DMS114 treated with DMSO at 0.1 percent for 48 hours (cell line): ENCODE measurements at regions not wholly inside any gene's neighbourhood (a gene's known extent, or its start where the extent isn't known, plus 50 kb on each side); places are given as distances from the start of the nearest gene placed in this dataset.

Experiments used
- DNase-seq: peaks from one replicate; lab custom pipeline; 2025; ENCODE audit not compliant: unreplicated experiment; lab: John Stamatoyannopoulos, UW

- no peak for DNase-seq
These were observed 497.4 kb upstream of the ZFHX3 start for GRCh38 chr16:73545290-73545689.

GRCh38 chr16:73544826-73545225 is 496.9 kb upstream of the ZFHX3 start:
- no peak for DNase-seq

DNA sequence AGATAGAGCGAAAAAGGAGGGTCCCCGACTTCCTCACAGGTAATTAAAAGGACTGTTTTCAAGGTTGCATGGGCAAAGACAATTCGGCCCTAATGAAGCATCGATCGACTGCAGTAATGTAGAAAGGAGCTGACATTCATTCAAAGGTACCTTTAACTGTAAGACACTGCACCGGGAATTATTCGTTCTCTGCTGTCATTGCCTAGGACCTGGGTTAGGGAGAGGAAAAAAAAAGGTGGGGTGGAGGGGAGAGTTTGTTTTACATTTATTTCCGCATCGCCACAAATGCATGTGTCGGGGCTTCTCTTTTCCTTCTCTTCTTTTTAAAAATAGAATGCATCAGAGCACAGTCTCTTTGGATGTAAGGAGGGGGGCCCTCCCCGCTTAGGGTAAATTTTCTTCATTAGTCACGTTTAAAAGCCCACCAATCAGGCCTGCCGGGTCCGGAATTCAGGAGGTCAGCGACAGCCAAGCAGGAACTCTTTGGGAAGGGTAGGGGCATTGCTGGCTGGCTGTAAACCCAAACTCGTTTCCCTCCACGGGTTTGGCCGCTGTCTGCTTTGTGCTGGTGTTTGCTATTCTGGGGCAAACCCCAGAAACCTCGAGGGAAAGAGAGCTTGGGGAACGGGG is 496.2 kb upstream of the ZFHX3 start:
- DNase-seq, result no peak

GRCh38 chr16:73543331-73543969 is 495.5 kb upstream of the ZFHX3 start:
- DNase-seq, result no peak

DNA sequence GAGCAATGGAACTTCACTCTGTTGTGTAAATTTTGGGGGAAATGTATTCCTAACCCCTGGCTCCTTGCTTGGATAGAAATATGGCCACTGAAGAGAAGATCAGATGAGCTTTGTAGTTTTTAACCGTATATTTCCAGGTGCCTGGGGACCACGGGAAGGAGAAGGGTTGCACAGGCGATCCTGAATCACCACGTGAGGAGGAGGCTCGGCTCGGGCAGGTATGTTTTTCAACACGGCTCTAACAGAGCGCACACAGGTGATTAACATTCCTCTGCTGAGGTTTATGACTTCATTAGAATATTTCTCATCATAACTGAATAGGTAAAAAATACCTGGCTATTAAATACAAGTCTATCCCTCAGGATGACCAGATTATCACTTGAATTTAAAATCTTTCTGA is 495.0 kb upstream of the ZFHX3 start:
- no peak for DNase-seq

DNA sequence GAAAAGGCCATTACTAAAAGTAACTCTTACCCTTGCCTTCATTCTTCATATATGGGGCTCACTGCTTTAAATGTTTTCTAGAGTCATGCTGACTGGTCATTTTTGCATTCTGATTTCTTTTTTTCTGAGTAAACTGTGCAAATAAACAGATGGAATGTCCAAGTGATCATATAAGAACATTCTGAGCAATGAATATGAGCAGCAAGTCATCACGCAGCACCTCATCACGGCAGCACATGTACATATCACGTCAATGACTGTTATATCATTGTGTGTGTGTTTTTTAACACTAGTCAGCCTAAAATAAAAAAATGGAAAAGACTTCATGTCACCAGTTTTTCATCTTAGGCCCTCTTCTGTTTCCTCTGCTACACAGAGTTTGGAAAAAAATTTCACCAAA is 490.0 kb upstream of the ZFHX3 start:
- no peak for DNase-seq

- no peak for DNase-seq
These were observed 489.0 kb upstream of the ZFHX3 start for GRCh38 chr16:73536931-73537330.

DNA sequence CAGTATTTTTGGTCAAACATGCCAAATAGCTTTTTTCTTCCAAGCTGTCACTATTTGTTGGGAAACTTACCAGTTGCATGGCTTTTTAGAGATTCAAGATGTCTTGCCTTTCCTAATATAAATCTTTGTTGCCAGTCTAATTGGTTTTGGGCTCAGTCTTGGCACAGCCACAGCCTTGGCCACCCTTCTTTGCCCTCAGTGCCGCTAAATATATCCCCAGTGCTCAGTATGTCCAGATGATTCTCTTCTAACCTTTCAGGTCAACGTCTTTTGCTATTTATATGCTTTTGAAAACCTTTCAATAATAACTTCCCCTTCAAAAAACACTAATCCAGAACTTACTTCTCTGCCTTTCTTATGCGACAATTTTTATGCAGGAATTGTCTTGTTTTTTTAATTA is 483.1 kb upstream of the ZFHX3 start:
- no peak for DNase-seq

DNA sequence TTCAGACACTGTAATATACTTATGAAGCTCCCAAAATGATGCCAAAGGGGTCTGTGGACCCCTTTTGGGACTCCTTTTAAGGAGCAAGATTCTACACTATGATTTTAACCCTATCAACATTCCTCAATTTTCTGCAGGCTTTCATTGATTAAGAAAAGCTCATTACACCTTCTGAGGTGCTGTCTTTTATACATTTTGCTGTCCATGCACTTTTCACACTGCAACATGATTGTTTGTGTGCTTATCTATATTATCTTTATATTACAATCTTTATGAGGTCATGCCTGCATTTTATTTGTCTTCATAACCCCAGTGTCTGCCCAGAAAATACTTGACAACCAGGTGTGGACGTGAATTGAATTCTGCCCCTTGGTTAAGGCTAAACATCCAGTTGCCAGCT is 482.6 kb upstream of the ZFHX3 start:
- no peak for DNase-seq

- no peak for DNase-seq
These were observed 481.5 kb upstream of the ZFHX3 start for GRCh38 chr16:73529303-73530012.

GRCh38 chr16:73527187-73527586 is 479.3 kb upstream of the ZFHX3 start:
- no peak for DNase-seq

DNA sequence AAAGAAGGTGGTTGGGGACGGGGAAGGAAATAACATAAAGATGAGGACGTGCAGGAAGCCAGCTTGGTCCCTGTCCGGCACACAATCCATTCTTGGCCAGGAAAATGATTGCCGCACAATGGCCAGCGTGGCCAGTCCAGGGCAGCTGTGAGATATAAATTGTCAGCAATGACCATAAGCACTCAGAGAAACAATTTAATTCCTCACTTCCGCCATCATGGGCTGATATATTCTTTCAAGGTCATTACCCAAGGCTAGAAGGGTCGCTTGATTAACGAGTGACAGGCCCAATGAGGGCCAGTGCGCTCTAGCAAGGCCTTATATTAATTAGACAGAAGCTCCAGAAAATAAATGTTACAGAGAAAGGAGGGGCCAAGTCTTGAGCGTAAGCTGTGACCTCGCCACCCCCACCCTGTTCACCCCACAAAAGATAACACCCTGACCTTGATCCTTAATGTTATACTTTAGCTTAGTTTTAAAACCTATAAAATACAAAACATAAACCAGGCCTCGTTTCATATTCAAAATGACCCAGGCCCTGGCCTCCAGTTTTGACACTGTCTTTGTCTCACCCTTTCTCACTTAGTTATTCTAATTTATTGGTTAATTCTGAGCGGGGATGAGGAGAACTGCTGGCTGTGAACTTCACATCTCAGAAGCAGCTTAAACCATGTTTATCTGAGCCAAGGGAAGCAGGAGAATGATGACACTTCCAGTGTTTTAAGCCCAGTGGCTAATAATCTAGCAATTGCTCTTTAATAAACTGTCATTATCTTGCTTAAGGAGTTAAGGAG is 478.3 kb upstream of the ZFHX3 start:
- DNase-seq, result no peak

- DNase-seq, result no peak
These were observed 475.3 kb upstream of the ZFHX3 start for GRCh38 chr16:73523209-73523608.

- DNase-seq, result no peak
These were observed 473.6 kb upstream of the ZFHX3 start for GRCh38 chr16:73521499-73521898.

GRCh38 chr16:73515616-73516015 is 467.7 kb upstream of the ZFHX3 start:
- no peak for DNase-seq

DNA sequence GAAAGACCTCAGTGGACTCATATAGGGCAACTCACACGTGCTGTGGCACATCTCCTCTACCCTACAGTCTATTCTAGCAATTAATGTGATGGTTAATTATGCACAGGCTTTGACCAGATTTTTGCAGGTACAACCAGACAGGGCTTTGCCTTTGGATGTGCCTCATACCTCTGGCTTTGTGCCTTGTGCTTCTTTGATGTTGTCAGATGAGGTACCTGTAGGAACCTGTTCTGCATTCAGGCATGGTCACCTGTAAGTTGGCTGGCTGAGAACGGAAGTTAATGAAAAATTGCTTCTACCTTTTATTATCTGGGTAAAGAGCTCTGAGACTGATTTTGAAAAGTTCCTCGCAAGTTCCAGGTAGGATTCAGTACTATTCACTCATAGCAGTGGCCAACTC is 462.9 kb upstream of the ZFHX3 start:
- no peak for DNase-seq

- no peak for DNase-seq
These were observed 458.7 kb upstream of the ZFHX3 start for GRCh38 chr16:73506568-73507056.

DNA sequence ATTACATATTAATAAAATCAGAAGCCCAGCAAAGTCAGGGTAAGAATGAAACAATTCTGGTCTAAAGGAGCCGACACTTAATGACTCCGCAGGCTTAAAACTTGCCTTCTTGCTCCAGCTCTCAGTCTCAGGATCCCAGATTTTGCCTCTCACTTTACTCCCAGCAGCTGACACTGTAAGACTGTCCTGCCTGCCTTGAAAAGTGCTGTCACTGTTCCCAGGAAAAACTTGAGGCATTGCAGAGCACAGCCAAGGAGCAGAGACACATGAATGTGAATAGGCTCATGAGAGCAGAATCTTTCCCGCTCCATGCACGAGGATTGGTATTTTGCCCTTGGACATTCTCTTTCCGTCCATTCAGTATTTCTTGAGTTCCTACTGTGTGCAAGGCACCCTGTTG is 457.6 kb upstream of the ZFHX3 start:
- no peak for DNase-seq

DNA sequence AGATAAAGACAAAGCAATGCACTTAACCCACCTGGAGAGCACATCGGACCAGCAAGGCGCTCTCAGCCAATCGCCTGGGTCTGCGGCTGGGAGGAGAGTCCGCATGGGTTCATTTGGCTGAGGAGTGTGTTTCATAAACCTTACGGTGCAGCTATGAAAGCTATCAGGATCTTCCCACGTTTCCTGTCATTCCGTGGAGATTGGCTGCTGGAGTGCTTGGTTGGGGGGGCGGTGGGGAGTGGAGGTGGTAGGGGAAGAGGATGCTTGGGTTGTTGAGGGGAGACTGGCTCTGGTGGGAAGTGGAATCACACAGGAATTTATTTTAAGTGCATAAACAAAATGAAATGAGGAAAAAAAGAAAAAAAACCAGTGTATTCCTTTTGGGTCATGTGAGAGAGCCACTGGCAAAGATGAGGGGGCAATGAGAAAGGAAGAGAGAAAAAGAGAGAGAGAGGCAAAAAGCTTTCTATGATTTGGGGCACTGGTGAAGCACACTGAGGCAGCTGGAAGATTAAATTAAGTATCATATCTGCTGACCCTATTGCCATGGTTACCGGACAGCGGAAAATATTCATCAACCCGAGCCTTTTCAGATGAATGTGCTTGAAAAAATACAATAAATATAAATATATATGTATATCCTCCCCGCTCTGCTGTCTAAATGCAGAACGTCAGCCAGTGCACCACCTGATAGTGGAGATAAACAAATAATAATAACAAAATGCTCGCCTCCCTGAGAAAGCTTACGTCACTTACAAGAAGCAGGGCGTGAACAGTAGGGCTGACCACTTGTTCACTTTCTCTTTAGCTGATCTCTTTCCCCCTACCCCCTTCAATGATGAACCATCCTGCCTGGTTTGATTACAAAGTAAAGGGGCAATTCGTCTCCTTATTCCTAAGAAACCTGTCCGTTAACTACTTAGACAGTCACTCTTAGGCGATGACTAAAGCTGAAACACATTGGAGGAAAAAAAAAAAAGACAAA is 457.0 kb upstream of the ZFHX3 start:
- no peak for DNase-seq

DNA sequence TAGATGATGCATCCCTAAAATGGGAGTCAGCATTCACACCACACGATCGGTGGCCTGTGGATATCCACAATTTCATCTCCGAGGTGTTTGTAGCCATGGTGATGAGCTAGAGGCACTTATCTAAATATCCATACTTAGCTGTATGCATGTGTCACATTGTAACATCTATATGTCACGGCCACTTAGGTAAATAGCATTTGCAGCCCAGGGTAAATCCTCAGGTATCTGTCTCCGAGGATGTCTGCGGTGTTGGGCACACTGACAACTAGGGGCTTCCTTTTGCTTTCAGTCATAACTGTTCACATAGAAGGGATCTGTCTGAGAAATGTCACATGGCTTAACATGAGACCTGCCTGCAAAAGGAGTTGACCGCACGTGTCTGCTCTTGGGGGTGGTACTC is 455.2 kb upstream of the ZFHX3 start:
- no peak for DNase-seq
